ENCODE measurements at regions not wholly inside any gene's neighbourhood (a gene's known extent, or its start where the extent isn't known, plus 50 kb on each side); places are given as distances from the start of the nearest gene placed in this dataset.
"Not testable (repeated sequence)": the region's sequence is repeated elsewhere in the genome, so short reads cannot be mapped to it uniquely, and the experiment has no call there.

- H3K9me3 Mint-ChIP-seq; DNase-seq (ENCODE audit: low read depth, low spot score); H3K4me3 Mint-ChIP-seq; H3K36me3 Mint-ChIP-seq (ENCODE audit: low read depth); H3K27me3 Mint-ChIP-seq (ENCODE audit: low read depth); H3K27ac Mint-ChIP-seq (ENCODE audit: unreplicated experiment); H3K4me1 Mint-ChIP-seq: not testable (repeated sequence)
Observed at GRCh38 chr4:74505355-74505978, 60.5 kb downstream of the AREG start.

GRCh38 chr4:74509363-74509762 is 64.4 kb downstream of the AREG start:
- not testable (repeated sequence) for H3K4me1 Mint-ChIP-seq; H3K36me3 Mint-ChIP-seq (ENCODE audit: low read depth); DNase-seq (ENCODE audit: low read depth, low spot score); H3K9me3 Mint-ChIP-seq; H3K27ac Mint-ChIP-seq (ENCODE audit: unreplicated experiment); H3K27me3 Mint-ChIP-seq (ENCODE audit: low read depth); H3K4me3 Mint-ChIP-seq

- H3K9me3 Mint-ChIP-seq = no peaks in the 10 kb centered on the region
- no peak for DNase-seq (ENCODE audit: low read depth, low spot score)
Observed at GRCh38 chr4:74516303-74516702, 71.4 kb downstream of the AREG start.

GRCh38 chr4:74517996-74518395 is 73.1 kb downstream of the AREG start:
- H3K4me3 Mint-ChIP-seq = no peak overlapping the region
- no peaks in the 10 kb centered on the region for H3K9me3 Mint-ChIP-seq
- H3K27ac Mint-ChIP-seq (ENCODE audit: unreplicated experiment) = no peak overlapping the region
- H3K27me3 Mint-ChIP-seq (ENCODE audit: low read depth) = no peaks in the 10 kb centered on the region
- no peak for DNase-seq (ENCODE audit: low read depth, low spot score)
- no peaks in the 10 kb centered on the region for H3K4me1 Mint-ChIP-seq
- no peaks in the 10 kb centered on the region for H3K36me3 Mint-ChIP-seq (ENCODE audit: low read depth)
- TF ChIP-seq, protein P1, sequence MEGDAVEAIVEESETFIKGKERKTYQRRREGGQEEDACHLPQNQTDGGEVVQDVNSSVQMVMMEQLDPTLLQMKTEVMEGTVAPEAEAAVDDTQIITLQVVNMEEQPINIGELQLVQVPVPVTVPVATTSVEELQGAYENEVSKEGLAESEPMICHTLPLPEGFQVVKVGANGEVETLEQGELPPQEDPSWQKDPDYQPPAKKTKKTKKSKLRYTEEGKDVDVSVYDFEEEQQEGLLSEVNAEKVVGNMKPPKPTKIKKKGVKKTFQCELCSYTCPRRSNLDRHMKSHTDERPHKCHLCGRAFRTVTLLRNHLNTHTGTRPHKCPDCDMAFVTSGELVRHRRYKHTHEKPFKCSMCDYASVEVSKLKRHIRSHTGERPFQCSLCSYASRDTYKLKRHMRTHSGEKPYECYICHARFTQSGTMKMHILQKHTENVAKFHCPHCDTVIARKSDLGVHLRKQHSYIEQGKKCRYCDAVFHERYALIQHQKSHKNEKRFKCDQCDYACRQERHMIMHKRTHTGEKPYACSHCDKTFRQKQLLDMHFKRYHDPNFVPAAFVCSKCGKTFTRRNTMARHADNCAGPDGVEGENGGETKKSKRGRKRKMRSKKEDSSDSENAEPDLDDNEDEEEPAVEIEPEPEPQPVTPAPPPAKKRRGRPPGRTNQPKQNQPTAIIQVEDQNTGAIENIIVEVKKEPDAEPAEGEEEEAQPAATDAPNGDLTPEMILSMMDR (conservative IDR thresholded peaks at IDR 0.05) = no peak

More at GRCh38 chr4:74516303-74516702, 71.4 kb downstream of the AREG start:
- no peaks in the 10 kb centered on the region for H3K4me1 Mint-ChIP-seq
- no peak overlapping the region for H3K27ac Mint-ChIP-seq (ENCODE audit: unreplicated experiment)
- H3K27me3 Mint-ChIP-seq (ENCODE audit: low read depth) = no peaks in the 10 kb centered on the region
- no peak overlapping the region for H3K4me3 Mint-ChIP-seq
- TF ChIP-seq, protein P1 (conservative IDR thresholded peaks at IDR 0.05) = no peak
- H3K36me3 Mint-ChIP-seq (ENCODE audit: low read depth) = no peaks in the 10 kb centered on the region

GRCh38 chr4:74522251-74522991 is 77.5 kb downstream of the AREG start:
- Mint-ChIP-seq H3K4me3 (no peak overlapping the region), H3K4me1 (no peaks in the 10 kb centered on the region), H3K27ac (ENCODE audit: unreplicated experiment) (no peak overlapping the region), H3K9me3 (no peaks in the 10 kb centered on the region), H3K36me3 (ENCODE audit: low read depth) (no peaks in the 10 kb centered on the region), H3K27me3 (ENCODE audit: low read depth) (no peaks in the 10 kb centered on the region)
- DNase-seq (ENCODE audit: low read depth, low spot score) = no peak
- TF ChIP-seq, protein P1 (conservative IDR thresholded peaks at IDR 0.05) = no peak

GRCh38 chr4:74523096-74523495 is 78.2 kb downstream of the AREG start:
- Mint-ChIP-seq H3K36me3 (ENCODE audit: low read depth) (no peaks in the 10 kb centered on the region), H3K27ac (ENCODE audit: unreplicated experiment) (no peak overlapping the region), H3K4me3 (no peak overlapping the region), H3K27me3 (ENCODE audit: low read depth) (no peaks in the 10 kb centered on the region), H3K4me1 (no peaks in the 10 kb centered on the region), H3K9me3 (no peaks in the 10 kb centered on the region)
- DNase-seq (ENCODE audit: low read depth, low spot score) = no peak
- TF ChIP-seq, protein P1 (conservative IDR thresholded peaks at IDR 0.05) = no peak

All from neural crest cell (in vitro differentiated cells).